MM.1S (cell line): ENCODE measurements at regions not wholly inside any gene's neighbourhood (a gene's known extent, or its start where the extent isn't known, plus 50 kb on each side); places are given as distances from the start of the nearest gene placed in this dataset.

ENCODE experiments used
- DNase-seq: peaks from one replicate; pipeline ENCODE4 v3.0.0-alpha.2; 2015
- H2AFZ ChIP-seq: fragments of 300-600 bp; sonication (generic); 2 replicates; pipeline ENCODE4 v1.6.0; 2016; ENCODE audit warnings: antibody characterized with exemption, low read length
- H3F3A ChIP-seq: fragments of 300-600 bp; sonication (generic); 2 replicates; pipeline ENCODE4 v1.6.1; 2016; ENCODE audit warnings: mild to moderate bottlenecking, antibody characterized with exemption, low read length, moderate library complexity, mixed read lengths; ENCODE audit not compliant: insufficient read depth
- H3K27ac ChIP-seq: fragments of 300-600 bp; sonication (generic); 2 replicates; pipeline ENCODE4 v1.5.1; 2016; ENCODE audit warnings: mild to moderate bottlenecking, low read length
- H3K27me3 ChIP-seq: fragments of 300-600 bp; sonication (generic); replicated peaks from 2 replicates; pipeline ENCODE4 v1.6.0; 2016; ENCODE audit warnings: low read length; ENCODE audit not compliant: insufficient read depth
- H3K36me3 ChIP-seq: fragments of 300-600 bp; sonication (generic); replicated peaks from 2 replicates; pipeline ENCODE4 v1.6.1; 2016; ENCODE audit warnings: mild to moderate bottlenecking, low read length, mixed read lengths; ENCODE audit not compliant: insufficient read depth
- H3K4me1 ChIP-seq: fragments of 300-600 bp; sonication (generic); 2 replicates; pipeline ENCODE4 v1.6.1; 2016; ENCODE audit warnings: low read length, mixed read lengths
- H3K4me2 ChIP-seq: fragments of 300-600 bp; sonication (generic); 2 replicates; pipeline ENCODE4 v1.6.0; 2016; ENCODE audit warnings: low read depth, low read length
- H3K4me3 ChIP-seq: fragments of 300-600 bp; sonication (generic); 2 replicates; pipeline ENCODE4 v1.5.1; 2016; ENCODE audit warnings: low read length, mixed read lengths
- H3K79me2 ChIP-seq: fragments of 300-600 bp; sonication (generic); 2 replicates; pipeline ENCODE4 v1.6.1; 2016; ENCODE audit warnings: mixed run types, low read length, mixed read lengths
- H3K9ac ChIP-seq: fragments of 300-600 bp; sonication (generic); 2 replicates; pipeline ENCODE4 v1.6.1; 2016; ENCODE audit warnings: low read length, mixed read lengths
- H3K9me2 ChIP-seq: fragments of 300-600 bp; sonication (generic); replicated peaks from 2 replicates; pipeline ENCODE4 v1.6.1; 2016; ENCODE audit warnings: mild to moderate bottlenecking, low read length, mixed read lengths; ENCODE audit not compliant: insufficient read depth
- H3K9me3 ChIP-seq: fragments of 300-600 bp; sonication (generic); replicated peaks from 2 replicates; pipeline ENCODE4 v1.6.1; 2016; ENCODE audit warnings: mild to moderate bottlenecking, low read length, mixed read lengths; ENCODE audit not compliant: insufficient read depth
- H4K20me1 ChIP-seq: fragments of 300-600 bp; sonication (generic); 2 replicates; pipeline ENCODE4 v1.6.1; 2016; ENCODE audit warnings: mild to moderate bottlenecking, low read length, moderate library complexity, mixed read lengths; ENCODE audit not compliant: insufficient read depth
- CTCF ChIP-seq: fragments of 300-600 bp; sonication (generic); IDR thresholded peaks from 2 replicates; pipeline ENCODE4 v1.5.1; 2016; ENCODE audit warnings: antibody characterized with exemption, low read length, mixed read lengths
- EZH2 ChIP-seq: fragments of 300-600 bp; sonication (generic); optimal IDR thresholded peaks from 2 replicates; pipeline ENCODE3; 2017; ENCODE audit warnings: low read depth, mild to moderate bottlenecking, antibody characterized with exemption, low read length, mixed read lengths
- EZH2phosphoT487 ChIP-seq: fragments of 300-600 bp; sonication (generic); IDR thresholded peaks from 2 replicates; pipeline ENCODE4 v1.6.1; 2018; ENCODE audit warnings: antibody characterized with exemption, low read length

DNA sequence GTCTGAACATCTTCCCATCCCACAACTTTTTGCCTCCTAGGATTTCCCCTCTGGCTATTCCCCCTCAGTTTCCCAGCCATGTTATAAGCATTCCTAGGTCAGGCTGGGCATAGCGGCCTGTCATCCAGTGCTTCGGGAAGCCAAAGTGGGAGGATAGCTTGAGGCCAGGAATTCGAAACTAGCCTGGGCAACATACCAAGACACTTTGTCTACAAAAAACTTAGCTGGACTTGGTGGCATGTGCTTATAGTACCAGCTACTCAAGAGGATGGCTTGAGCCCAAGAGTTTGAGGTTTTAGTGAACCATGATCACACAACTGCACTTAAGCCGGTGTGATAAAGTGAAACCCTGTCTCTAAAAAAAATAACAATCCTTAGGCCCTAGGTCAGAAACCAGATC, 447.4 kb downstream of the KIF16B start:
- Histone ChIP-seq H4K20me1 (no peaks in the 10 kb centered on the region), H3K27ac (no peak overlapping the region), H3K79me2 (no peaks in the 10 kb centered on the region), H3F3A (no peaks in the 10 kb centered on the region), H3K9ac (no peak overlapping the region), H2AFZ (no peak overlapping the region), H3K4me3 (no peak overlapping the region), H3K27me3 (no peaks in the 10 kb centered on the region), H3K36me3 (no peaks in the 10 kb centered on the region), H3K9me2 (no peaks in the 10 kb centered on the region), H3K4me2 (no peak overlapping the region), H3K4me1 (no peaks in the 10 kb centered on the region), H3K9me3 (no peaks in the 10 kb centered on the region)
- no peak for DNase-seq
- no peak for TF ChIP-seq CTCF
- TF ChIP-seq EZH2phosphoT487, result no peak
- no peak for TF ChIP-seq EZH2

- no peak overlapping the region for H3K27ac ChIP-seq
- TF ChIP-seq EZH2phosphoT487 (no peak), EZH2 (no peak), CTCF (no peak)
- no peak overlapping the region for H2AFZ ChIP-seq
These were observed 448.1 kb downstream of the KIF16B start for GRCh38 chr20:16124911-16125776.

GRCh38 chr20:16124491-16124890, 448.8 kb downstream of the KIF16B start:
- Histone ChIP-seq H4K20me1 (no peaks in the 10 kb centered on the region), H3K36me3 (no peaks in the 10 kb centered on the region), H2AFZ (no peak overlapping the region), H3K79me2 (no peaks in the 10 kb centered on the region), H3K9me2 (no peaks in the 10 kb centered on the region), H3K4me3 (no peak overlapping the region), H3K4me2 (no peak overlapping the region), H3K27me3 (no peaks in the 10 kb centered on the region), H3K4me1 (no peaks in the 10 kb centered on the region), H3K9me3 (no peaks in the 10 kb centered on the region), H3K9ac (no peak overlapping the region), H3K27ac (no peak overlapping the region), H3F3A (no peaks in the 10 kb centered on the region)
- no peak for DNase-seq
- TF ChIP-seq CTCF, result no peak

More at GRCh38 chr20:16124911-16125776, 448.1 kb downstream of the KIF16B start:
- H3K9ac ChIP-seq, result no peak overlapping the region
- H3K4me1 ChIP-seq, result no peaks in the 10 kb centered on the region
- no peaks in the 10 kb centered on the region for H3K9me3 ChIP-seq
- no peaks in the 10 kb centered on the region for H3F3A ChIP-seq
- no peaks in the 10 kb centered on the region for H3K27me3 ChIP-seq
- no peak for DNase-seq
- no peak overlapping the region for H3K4me2 ChIP-seq
- H3K4me3 ChIP-seq, result no peak overlapping the region
- H3K36me3 ChIP-seq, result no peaks in the 10 kb centered on the region
- H3K9me2 ChIP-seq, result no peaks in the 10 kb centered on the region
- H3K79me2 ChIP-seq, result no peaks in the 10 kb centered on the region
- H4K20me1 ChIP-seq, result no peaks in the 10 kb centered on the region
